Cardiac muscle cell (in vitro differentiated cells and primary cell): ENCODE measurements at regions not wholly inside any gene's neighbourhood (a gene's known extent, or its start where the extent isn't known, plus 50 kb on each side); places are given as distances from the start of the nearest gene placed in this dataset.
A peak's percentile ranks its signal among the peaks of the same experiment; 100 is the strongest.

Source experiments
- DNase-seq, 2 donors: peaks; one replicate each; pipeline versions ENCODE4 v3.0.0 to v3.0.0-alpha.2; 2010 to 2017; ENCODE audit warnings: low read depth in 1 of 2, low spot score in 1 of 2
- H3K27ac ChIP-seq: fragments of 200-600 bp; sonication (generic); 2 replicates; pipeline ENCODE4 v1.5.1; 2016
- H3K27me3 ChIP-seq: fragments of 200-600 bp; sonication (generic); 2 replicates; pipeline ENCODE4 v1.6.0; 2016; ENCODE audit warnings: control low read depth
- H3K36me3 ChIP-seq: fragments of 200-600 bp; sonication (generic); 2 replicates; pipeline ENCODE4 v1.5.1; 2016; ENCODE audit warnings: control low read depth
- H3K4me1 ChIP-seq: fragments of 200-600 bp; sonication (generic); 2 replicates; pipeline ENCODE4 v1.8.1; 2017; ENCODE audit warnings: low read depth, mild to moderate bottlenecking, mixed run types
- H3K4me3 ChIP-seq: fragments of 200-600 bp; sonication (generic); 2 replicates; pipeline ENCODE4 v1.5.1; 2016; ENCODE audit warnings: mild to moderate bottlenecking
- H3K9me3 ChIP-seq: fragments of 200-600 bp; sonication (generic); 2 replicates; pipeline ENCODE4 v1.5.1; 2017; ENCODE audit warnings: low read depth, mild to moderate bottlenecking, control low read depth
- TF ChIP-seq, protein P1 (sequence below): IDR thresholded peaks from 2 replicates; pipeline ENCODE4 v1.5.1; 2012; ENCODE audit warnings: low read depth, mild to moderate bottlenecking, low read length

DNA sequence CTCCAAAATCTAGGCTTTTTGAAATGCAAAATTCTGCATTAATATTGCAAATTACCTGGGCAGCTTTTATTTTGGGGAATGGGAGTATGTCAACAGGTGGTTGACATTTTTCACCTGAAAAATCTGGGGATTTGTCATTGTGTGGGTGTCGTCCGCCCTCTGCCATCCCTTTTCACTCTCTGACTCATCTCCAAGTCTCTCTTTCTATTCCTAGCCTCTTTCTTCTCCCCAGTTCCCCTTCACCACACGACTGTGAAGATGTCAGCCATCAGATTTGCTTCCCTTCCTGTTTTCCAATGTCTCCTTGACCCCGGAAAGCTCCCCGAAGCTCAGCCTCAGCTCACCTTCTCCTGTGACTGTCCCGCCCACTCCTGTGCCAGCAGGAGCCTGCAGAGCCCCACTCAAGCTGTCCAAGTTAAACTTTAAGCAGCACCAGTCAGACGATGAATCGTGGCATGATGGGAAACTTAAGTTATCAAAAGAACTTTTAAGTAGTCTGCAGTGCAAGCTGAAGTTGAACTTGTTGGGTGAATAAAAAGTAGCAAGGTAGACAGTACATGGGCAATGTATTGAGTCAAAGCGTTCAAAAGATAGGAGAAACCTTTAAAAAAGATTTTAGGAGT is 590.2 kb downstream of the VRK1 start:
- no peaks in the 10 kb centered on the region for H3K9me3 ChIP-seq
- no peaks in the 10 kb centered on the region for H3K36me3 ChIP-seq
- no peak overlapping the region for H3K27ac ChIP-seq
- TF ChIP-seq, protein P1, sequence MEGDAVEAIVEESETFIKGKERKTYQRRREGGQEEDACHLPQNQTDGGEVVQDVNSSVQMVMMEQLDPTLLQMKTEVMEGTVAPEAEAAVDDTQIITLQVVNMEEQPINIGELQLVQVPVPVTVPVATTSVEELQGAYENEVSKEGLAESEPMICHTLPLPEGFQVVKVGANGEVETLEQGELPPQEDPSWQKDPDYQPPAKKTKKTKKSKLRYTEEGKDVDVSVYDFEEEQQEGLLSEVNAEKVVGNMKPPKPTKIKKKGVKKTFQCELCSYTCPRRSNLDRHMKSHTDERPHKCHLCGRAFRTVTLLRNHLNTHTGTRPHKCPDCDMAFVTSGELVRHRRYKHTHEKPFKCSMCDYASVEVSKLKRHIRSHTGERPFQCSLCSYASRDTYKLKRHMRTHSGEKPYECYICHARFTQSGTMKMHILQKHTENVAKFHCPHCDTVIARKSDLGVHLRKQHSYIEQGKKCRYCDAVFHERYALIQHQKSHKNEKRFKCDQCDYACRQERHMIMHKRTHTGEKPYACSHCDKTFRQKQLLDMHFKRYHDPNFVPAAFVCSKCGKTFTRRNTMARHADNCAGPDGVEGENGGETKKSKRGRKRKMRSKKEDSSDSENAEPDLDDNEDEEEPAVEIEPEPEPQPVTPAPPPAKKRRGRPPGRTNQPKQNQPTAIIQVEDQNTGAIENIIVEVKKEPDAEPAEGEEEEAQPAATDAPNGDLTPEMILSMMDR = no peak
- DNase-seq = peak in 1 of 2 donors; percentile 6
- no peaks in the 10 kb centered on the region for H3K4me1 ChIP-seq
- no peak overlapping the region for H3K4me3 ChIP-seq
- no peaks in the 10 kb centered on the region for H3K27me3 ChIP-seq

DNA sequence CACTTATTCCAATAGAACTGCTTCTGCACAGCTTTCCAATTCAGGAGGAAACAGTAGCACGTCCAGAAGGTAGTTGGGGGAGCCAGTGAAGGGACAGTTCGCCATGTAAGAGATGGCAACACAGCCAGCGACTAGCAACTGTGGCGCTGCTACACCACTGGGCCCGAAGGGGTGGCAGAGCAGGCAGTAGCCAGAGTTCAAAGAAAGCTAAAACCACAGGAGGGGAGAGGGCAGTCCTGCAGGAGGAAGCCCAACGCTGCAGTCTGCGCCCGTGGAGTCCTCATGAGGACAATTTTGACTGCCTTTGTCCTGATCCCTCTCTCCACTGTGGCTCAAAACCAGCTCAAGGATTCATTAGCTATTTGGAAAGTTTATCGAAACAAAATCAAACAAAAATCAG is 591.2 kb downstream of the VRK1 start:
- TF ChIP-seq, protein P1 = no peak
- Histone ChIP-seq H3K4me3 (no peak overlapping the region), H3K27me3 (no peaks in the 10 kb centered on the region), H3K4me1 (no peaks in the 10 kb centered on the region), H3K36me3 (no peaks in the 10 kb centered on the region), H3K9me3 (no peaks in the 10 kb centered on the region), H3K27ac (no peak overlapping the region)
- DNase-seq = no peak

DNA sequence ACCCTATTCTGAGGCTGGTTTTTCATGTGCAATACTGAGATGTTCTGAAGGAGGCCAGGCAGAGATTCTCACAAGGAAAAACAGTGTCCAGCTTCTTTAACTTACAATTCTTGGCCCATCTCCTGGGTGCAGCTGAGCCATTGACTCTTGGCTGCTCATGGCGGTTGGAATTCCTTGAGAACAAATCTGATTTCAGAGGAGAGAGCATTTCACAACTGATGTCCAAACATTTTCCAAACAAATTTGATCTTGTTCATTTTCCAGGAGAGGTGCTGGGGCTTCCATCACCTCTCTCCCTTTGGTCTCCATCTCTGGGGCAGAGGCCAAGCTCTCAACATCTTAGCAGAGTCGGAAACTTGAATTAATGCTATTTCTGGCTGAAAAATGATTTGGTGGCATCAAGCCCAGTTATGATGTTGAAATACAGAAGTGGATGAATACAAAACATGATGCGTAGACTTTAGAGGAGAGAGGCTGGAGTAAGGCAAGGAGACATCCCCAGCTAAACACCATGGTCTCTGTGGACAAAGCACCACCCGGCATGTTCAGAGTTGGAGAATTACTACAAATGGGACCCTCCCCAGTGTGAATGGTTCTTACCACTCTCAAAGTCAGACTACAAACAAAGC is 593.0 kb downstream of the VRK1 start:
- H3K27ac ChIP-seq = no peak overlapping the region
- H3K27me3 ChIP-seq = no peaks in the 10 kb centered on the region
- no peaks in the 10 kb centered on the region for H3K9me3 ChIP-seq
- no peaks in the 10 kb centered on the region for H3K4me1 ChIP-seq
- no peak for DNase-seq
- TF ChIP-seq, protein P1 = no peak
- H3K4me3 ChIP-seq = no peak overlapping the region
- H3K36me3 ChIP-seq = no peaks in the 10 kb centered on the region

DNA sequence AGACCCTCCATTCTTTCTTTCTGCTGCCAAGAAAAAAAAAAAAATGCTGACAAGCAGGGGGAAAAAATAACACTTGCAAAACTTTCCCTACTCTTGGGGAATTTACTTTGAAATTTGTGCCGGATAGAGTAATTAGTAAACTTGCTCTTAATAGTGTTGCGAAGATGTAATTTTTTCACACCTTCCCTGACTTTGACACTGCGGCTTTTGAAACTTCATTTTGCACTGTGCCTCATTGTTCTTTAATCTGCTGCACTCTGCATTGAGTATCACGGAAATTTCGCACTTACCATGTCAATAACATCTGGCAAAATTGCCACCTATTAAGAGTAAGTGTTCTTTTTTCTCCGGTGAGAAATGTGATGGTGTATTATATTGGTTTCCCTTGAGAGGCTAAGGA is 596.1 kb downstream of the VRK1 start:
- no peak for DNase-seq
- Histone ChIP-seq H3K27ac (no peak overlapping the region), H3K4me1 (no peaks in the 10 kb centered on the region), H3K9me3 (no peaks in the 10 kb centered on the region), H3K4me3 (no peak overlapping the region), H3K27me3 (no peaks in the 10 kb centered on the region), H3K36me3 (no peaks in the 10 kb centered on the region)
- TF ChIP-seq, protein P1 = no peak

DNA sequence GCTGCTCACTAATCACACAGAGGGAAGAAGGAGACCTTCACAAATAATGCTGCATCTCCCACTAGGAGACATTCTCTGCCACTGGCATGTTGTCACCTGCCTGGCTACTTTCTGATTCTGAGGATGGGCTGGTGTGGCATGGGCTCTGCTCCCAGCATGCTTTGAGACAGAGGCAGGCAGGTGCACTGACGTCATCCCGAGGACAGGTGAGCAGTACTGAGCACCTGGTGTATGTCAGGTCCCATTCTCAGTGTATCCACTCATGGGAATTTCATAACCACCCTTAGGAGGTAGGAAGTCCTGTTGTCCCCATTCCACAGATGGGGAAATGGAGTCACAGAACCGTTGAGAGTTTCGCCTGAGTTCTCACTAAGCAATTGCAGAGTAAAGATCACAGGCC is 597.9 kb downstream of the VRK1 start:
- DNase-seq = no peak
- TF ChIP-seq, protein P1 = no peak
- Histone ChIP-seq H3K4me3 (no peak overlapping the region), H3K27ac (no peak overlapping the region), H3K4me1 (no peaks in the 10 kb centered on the region), H3K9me3 (no peaks in the 10 kb centered on the region), H3K36me3 (no peaks in the 10 kb centered on the region), H3K27me3 (no peaks in the 10 kb centered on the region)
